ENCODE measurements at regions not wholly inside any gene's neighbourhood (a gene's known extent, or its start where the extent isn't known, plus 50 kb on each side); places are given as distances from the start of the nearest gene placed in this dataset.

GRCh38 chr12:20213723-20214625, 154.4 kb upstream of the PDE3A start:
- DNase-seq = no peak

GRCh38 chr12:20220339-20220738, 148.0 kb upstream of the PDE3A start:
- no peak for DNase-seq

- DNase-seq = no peak
Measured at GRCh38 chr12:20232931-20233675, 135.2 kb upstream of the PDE3A start.

- DNase-seq = no peak
Measured at GRCh38 chr12:20234474-20234873, 133.9 kb upstream of the PDE3A start.

- DNase-seq = no peak
Measured at GRCh38 chr12:20237091-20237490, 131.2 kb upstream of the PDE3A start.

GRCh38 chr12:20245491-20245890, 122.8 kb upstream of the PDE3A start:
- DNase-seq = no peak

GRCh38 chr12:20248646-20249045, 119.7 kb upstream of the PDE3A start:
- DNase-seq = no peak

GRCh38 chr12:20250761-20251160, 117.6 kb upstream of the PDE3A start:
- DNase-seq = no peak

GRCh38 chr12:20257311-20257710, 111.0 kb upstream of the PDE3A start:
- DNase-seq = no peak

- DNase-seq = no peak
Measured at GRCh38 chr12:20259786-20260185, 108.6 kb upstream of the PDE3A start.

GRCh38 chr12:20260851-20261250, 107.5 kb upstream of the PDE3A start:
- DNase-seq = no peak

- DNase-seq = no peak
Measured at GRCh38 chr12:20262119-20262518, 106.2 kb upstream of the PDE3A start.

- DNase-seq = no peak
Measured at GRCh38 chr12:20264026-20264425, 104.3 kb upstream of the PDE3A start.

- no peak for DNase-seq
Measured at GRCh38 chr12:20264608-20265114, 103.7 kb upstream of the PDE3A start.

- no peak for DNase-seq
Measured at GRCh38 chr12:20268121-20268732, 100.1 kb upstream of the PDE3A start.

GRCh38 chr12:20268771-20269170, 99.6 kb upstream of the PDE3A start:
- DNase-seq = no peak

GRCh38 chr12:20269337-20270067, 98.8 kb upstream of the PDE3A start:
- DNase-seq = no peak

GRCh38 chr12:20270557-20270956, 97.8 kb upstream of the PDE3A start:
- no peak for DNase-seq

GRCh38 chr12:20272161-20272560, 96.2 kb upstream of the PDE3A start:
- no peak for DNase-seq

GRCh38 chr12:20272801-20273200, 95.5 kb upstream of the PDE3A start:
- no peak for DNase-seq

GRCh38 chr12:20274008-20274407, 94.3 kb upstream of the PDE3A start:
- no peak for DNase-seq

- DNase-seq = no peak
Measured at GRCh38 chr12:20278276-20278675, 90.1 kb upstream of the PDE3A start.

- no peak for DNase-seq
Measured at GRCh38 chr12:20280515-20280914, 87.8 kb upstream of the PDE3A start.

Measured in cerebellar nuclear complex (tissue), 1 donor.